ENCODE measurements at regions not wholly inside any gene's neighbourhood (a gene's known extent, or its start where the extent isn't known, plus 50 kb on each side); places are given as distances from the start of the nearest gene placed in this dataset.
"Not testable (repeated sequence)": the region's sequence is repeated elsewhere in the genome, so short reads cannot be mapped to it uniquely, and the experiment has no call there.

GRCh38 chr16:22683730-22684573, 130.0 kb upstream of the HS3ST2 start:
- DNase-seq = no peak

- no peak for DNase-seq
These were observed 129.1 kb upstream of the HS3ST2 start for GRCh38 chr16:22684574-22685458.

DNA sequence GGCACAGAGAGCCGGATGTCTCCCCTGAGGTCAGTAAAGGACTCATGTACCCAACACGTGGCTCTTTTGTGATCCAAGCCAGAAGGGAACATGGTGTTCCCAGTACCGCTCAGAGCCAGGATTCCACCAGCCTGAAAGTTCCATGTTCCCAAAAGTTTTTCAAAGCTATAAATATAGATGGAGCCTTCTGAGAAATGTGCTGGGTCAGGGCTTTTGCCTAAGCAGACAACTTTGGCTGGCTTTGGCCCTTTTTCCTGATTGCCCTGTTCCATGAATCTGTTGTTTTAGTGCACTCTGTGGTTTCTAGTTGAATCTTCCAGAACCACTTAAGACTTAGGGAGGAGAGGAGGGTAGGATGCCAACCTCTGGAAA, 128.5 kb upstream of the HS3ST2 start:
- no peak for DNase-seq

GRCh38 chr16:22687031-22687530, 126.9 kb upstream of the HS3ST2 start:
- no peak for DNase-seq

- no peak for DNase-seq
These were observed 125.5 kb upstream of the HS3ST2 start for GRCh38 chr16:22688463-22688862.

GRCh38 chr16:22688930-22689329, 125.0 kb upstream of the HS3ST2 start:
- no peak for DNase-seq

GRCh38 chr16:22691335-22691734, 122.6 kb upstream of the HS3ST2 start:
- DNase-seq = no peak

DNA sequence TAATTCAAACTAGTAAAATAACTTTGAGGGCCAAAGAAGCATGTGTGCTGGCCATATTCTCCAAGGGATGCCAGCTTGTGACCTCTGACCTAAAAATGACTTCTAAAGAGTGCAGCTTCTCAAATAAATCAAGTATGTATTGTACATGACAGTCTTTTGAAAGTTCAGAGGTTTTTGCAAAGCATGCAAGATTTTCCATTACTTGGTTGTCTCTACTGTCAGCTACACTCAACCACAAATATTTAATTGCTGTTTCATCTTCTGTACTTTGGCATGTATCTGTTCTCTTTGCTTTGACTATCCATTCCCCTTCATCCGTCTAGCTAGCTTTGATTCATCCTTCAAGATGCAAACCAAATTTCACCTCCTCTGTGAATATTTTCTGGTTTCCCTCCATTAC, 121.9 kb upstream of the HS3ST2 start:
- no peak for DNase-seq

DNA sequence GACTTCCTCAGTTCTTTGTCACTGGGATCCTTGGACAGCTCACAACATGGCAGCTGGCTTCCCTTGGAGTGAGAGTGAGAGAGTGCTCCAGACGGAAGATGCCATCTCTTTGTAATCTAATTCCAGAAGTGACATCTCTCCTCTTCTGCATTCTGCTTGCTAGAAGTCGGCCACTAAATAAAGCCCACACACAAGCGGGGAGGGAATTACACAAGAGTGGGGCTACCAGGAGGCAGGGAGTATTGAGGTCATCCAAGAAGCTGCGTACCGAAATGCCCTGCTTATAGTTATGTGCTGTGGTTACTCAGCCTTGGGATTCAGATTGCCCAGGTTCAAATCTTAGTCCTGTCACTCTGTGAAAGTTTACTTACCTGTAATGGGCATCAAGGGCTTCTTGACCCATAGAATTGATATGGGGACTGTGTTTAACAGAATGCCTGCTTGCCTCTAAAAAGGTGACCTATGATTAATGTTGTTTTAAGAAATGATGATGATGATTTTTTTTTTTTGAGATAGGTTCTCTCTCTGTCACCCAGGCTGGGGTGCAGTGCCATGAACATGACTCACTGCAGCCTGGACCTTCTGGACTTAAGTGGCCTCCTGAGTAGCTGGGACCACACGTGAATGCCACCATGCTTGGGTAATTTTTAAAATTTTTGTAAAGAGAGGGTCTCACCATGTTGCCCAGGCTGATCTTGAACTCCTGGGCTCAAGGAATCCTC, 120.9 kb upstream of the HS3ST2 start:
- DNase-seq = no peak

GRCh38 chr16:22693638-22694340, 120.2 kb upstream of the HS3ST2 start:
- no peak for DNase-seq

DNA sequence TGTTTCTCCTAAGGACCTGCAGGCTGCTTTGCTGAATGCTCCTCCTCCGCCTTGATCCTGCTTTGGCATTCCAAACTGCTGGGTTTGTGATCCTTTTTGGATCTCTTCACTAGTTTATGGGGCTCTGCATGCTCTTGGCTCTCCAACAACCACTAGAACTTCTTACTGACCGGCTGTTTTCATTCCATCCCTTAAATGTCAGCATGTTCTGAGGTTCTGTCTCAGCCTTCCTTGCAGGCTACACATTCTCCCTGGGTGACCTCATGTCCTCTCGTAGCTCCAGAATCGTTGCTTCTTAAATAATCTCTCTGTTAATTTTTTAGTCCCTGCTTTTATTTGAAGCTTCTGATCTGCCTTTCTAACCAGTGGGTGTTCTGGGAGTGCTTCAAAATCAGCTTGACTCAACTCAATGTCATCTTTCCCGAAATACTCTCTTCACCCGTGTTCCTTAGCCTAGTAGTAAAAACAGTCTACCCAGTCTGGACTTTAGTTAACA, 119.0 kb upstream of the HS3ST2 start:
- no peak for DNase-seq

DNA sequence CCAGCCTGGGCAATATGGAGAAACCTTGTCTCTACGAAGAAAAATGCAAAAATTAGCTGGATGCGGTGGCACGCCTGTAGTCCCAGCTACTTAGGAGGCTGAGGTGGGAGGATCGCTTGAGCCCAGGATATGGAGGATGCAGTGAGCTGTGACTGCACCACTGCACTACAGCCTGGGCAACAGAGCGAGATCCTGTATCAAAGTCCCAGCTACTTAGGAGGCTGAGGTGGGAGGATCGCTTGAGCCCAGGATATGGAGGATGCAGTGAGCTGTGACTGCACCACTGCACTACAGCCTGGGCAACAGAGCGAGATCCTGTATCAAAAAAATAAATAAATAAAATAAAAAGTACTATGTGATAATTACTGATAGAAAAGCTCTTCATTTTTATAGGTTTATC, 118.2 kb upstream of the HS3ST2 start:
- DNase-seq = not testable (repeated sequence)

DNA sequence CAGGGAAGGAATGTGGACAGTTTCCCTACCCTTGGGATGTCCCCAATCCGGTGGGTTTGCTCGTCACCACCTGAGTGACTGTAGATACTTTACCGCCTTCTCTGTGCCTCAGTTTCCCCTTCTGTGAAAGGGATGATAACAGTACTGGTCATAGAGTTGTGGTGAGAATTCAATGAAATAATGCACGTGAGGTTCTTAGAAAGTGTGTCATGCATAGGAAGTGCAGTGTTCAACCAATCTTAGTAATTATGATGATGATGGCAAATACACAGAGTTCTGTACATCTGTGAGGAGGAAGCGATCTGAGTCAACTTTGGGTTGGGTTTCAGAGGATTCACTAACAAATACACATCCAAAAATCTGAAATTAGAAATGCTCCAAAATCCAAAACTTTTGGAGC, 114.6 kb upstream of the HS3ST2 start:
- no peak for DNase-seq

DNA sequence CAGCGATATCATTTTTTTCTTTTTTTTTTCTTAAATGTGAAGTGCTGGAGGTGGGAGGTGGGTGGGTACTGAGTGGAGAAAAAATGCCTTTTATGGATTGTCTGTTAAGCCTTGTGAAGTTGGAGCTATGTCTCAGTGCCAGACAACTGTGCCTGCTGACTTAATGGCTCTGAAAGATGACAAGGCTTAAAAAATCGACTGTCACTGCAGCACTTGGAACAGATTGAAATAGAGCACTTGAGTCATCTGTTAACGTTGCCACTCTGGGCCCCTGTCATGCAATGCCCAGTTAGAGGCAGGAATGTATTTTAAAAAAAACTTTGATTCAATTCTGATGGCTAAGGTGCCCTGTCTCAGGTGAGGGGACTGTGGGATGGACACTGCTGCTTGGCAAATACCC, 108.2 kb upstream of the HS3ST2 start:
- no peak for DNase-seq

- no peak for DNase-seq
These were observed 103.6 kb upstream of the HS3ST2 start for GRCh38 chr16:22710326-22710725.

DNA sequence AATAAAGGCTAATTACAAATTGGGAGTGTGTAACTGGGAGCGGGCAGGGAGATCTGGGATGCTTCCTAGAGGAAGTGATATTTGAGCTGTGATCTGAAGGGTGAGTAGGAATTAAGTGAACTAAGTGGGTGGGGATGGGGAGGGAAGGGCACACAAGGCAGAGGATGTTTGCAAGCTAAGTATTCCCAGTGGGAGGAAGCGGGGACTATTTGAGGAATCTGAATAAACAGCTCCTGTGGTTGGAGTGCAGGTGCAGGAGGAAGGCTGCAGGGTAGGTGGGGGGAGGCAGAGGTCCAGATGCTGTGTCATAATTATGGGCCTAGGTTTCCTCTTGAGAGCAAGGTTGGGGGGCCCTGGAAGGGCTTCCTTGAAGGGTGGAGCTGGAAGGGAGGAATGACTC, 102.1 kb upstream of the HS3ST2 start:
- no peak for DNase-seq

- DNase-seq = no peak
These were observed 101.5 kb upstream of the HS3ST2 start for GRCh38 chr16:22712471-22712870.

- DNase-seq = not testable (repeated sequence)
These were observed 95.4 kb upstream of the HS3ST2 start for GRCh38 chr16:22718598-22718997.

- DNase-seq = no peak
These were observed 94.0 kb upstream of the HS3ST2 start for GRCh38 chr16:22719945-22720344.

- no peak for DNase-seq
These were observed 92.4 kb upstream of the HS3ST2 start for GRCh38 chr16:22721511-22722100.

DNA sequence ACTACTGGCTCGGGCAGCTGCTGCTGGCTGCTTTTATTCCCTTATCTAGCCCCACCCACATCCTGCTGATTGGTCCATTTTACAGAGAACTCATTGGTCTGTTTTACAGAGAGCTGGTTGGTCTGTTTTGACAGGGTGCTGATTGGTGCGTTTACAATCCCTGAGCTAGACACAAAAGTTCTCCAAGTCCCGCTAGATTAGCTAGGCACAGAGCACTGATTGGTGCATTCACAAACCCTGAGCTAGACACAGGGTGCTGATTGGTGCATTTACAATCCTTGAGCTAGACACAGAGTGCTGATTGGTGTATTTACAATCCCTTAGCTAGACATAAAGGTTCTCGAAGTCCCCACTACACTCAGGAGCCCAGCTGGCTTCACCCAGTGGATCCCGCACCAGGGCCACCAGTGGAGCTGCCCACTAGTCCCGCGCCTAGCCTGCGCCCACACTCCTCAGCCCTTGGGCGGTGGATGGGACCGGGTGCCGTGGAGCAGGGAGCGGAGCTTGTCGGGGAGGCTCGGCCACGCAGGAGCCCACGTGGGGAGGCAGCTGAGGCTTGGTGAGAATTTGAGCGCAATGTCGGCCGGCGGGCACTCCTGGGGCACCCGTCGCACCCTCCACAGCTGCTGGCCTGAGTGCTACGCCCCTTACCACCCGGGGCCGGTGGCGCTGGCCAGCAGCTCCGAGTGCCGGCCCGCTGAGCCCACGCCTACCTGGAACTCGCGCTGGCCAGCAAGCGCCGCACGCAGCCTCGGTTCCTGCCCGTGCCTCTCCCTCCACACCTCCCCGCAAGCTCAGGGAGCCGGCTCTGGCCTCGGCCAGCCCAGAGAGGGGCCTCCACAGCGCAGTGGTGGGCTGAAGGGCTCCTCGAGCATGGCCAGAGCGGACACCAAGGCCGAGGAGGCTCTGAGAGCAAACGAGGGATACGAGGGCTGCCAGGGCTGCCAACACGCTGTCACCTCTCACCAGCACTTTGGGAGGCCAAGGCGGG, 91.1 kb upstream of the HS3ST2 start:
- not testable (repeated sequence) for DNase-seq
